ENCODE measurements at regions not wholly inside any gene's neighbourhood (a gene's known extent, or its start where the extent isn't known, plus 50 kb on each side); places are given as distances from the start of the nearest gene placed in this dataset.

GRCh38 chr4:137981277-137981676 lies 260.9 kb downstream of the SLC7A11 start:
- TF ChIP-seq POLR2AphosphoS5 (IDR thresholded peaks at IDR 0.05) (no peak), CTCF (IDR thresholded peaks at IDR 0.05 in 8 of 11, conservative IDR thresholded peaks at IDR 0.05 in 3 of 11) (no peak), POLR2A (IDR thresholded peaks at IDR 0.05) (no peak)
